ENCODE measurements at regions not wholly inside any gene's neighbourhood (a gene's known extent, or its start where the extent isn't known, plus 50 kb on each side); places are given as distances from the start of the nearest gene placed in this dataset.

DNA sequence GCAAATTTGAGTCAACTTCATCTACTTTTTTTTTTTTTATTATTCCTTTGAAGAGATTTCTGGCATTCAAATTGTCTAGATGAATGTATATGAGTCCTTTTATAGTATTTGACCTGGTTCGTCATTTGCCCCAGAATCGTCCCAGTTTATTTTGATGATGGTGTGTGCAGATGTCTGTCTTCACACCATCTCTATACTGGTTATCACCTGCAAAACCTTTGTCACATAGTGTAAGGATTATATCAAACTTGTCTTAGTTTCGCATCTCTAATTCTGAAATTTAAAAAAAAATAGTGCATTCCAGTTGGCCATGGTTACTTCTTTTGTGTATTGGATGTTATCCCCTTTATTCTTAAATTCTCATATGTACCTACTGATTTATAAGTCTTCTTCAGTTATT lies 70.5 kb upstream of the CD99 start:
- TF ChIP-seq ZBTB21 (CRISPR knock-in tag; IDR thresholded peaks at IDR 0.05; ENCODE audit: borderline replicate concordance) = no peak
- TF ChIP-seq, protein P1, sequence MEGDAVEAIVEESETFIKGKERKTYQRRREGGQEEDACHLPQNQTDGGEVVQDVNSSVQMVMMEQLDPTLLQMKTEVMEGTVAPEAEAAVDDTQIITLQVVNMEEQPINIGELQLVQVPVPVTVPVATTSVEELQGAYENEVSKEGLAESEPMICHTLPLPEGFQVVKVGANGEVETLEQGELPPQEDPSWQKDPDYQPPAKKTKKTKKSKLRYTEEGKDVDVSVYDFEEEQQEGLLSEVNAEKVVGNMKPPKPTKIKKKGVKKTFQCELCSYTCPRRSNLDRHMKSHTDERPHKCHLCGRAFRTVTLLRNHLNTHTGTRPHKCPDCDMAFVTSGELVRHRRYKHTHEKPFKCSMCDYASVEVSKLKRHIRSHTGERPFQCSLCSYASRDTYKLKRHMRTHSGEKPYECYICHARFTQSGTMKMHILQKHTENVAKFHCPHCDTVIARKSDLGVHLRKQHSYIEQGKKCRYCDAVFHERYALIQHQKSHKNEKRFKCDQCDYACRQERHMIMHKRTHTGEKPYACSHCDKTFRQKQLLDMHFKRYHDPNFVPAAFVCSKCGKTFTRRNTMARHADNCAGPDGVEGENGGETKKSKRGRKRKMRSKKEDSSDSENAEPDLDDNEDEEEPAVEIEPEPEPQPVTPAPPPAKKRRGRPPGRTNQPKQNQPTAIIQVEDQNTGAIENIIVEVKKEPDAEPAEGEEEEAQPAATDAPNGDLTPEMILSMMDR (IDR thresholded peaks at IDR 0.05) = no peak

Data from WTC11 (cell line).